ENCODE measurements at regions not wholly inside any gene's neighbourhood (a gene's known extent, or its start where the extent isn't known, plus 50 kb on each side); places are given as distances from the start of the nearest gene placed in this dataset.
"Not testable (repeated sequence)": the region's sequence is repeated elsewhere in the genome, so short reads cannot be mapped to it uniquely, and the experiment has no call there.

GRCh38 chr6:21847711-21848480, 254.3 kb downstream of the SOX4 start:
- no peak for DNase-seq (ENCODE audit: low spot score)

GRCh38 chr6:21850691-21851090, 257.1 kb downstream of the SOX4 start:
- no peak for DNase-seq (ENCODE audit: low spot score)

GRCh38 chr6:21855811-21856455, 262.4 kb downstream of the SOX4 start:
- no peak for DNase-seq (ENCODE audit: low spot score)

- DNase-seq (ENCODE audit: low spot score), result no peak
Observed at GRCh38 chr6:21856456-21856825, 262.9 kb downstream of the SOX4 start.

GRCh38 chr6:21856844-21857243, 263.3 kb downstream of the SOX4 start:
- DNase-seq (ENCODE audit: low spot score), result no peak

GRCh38 chr6:21858076-21858475, 264.5 kb downstream of the SOX4 start:
- DNase-seq (ENCODE audit: low spot score), result no peak

GRCh38 chr6:21859193-21859735, 265.7 kb downstream of the SOX4 start:
- no peak for DNase-seq (ENCODE audit: low spot score)

GRCh38 chr6:21861942-21862341, 268.4 kb downstream of the SOX4 start:
- no peak for DNase-seq (ENCODE audit: low spot score)

GRCh38 chr6:21864206-21864605, 270.7 kb downstream of the SOX4 start:
- DNase-seq (ENCODE audit: low spot score), result no peak

- no peak for DNase-seq (ENCODE audit: low spot score)
Observed at GRCh38 chr6:21868226-21868625, 274.7 kb downstream of the SOX4 start.

- no peak for DNase-seq (ENCODE audit: low spot score)
Observed at GRCh38 chr6:21869085-21869771, 275.7 kb downstream of the SOX4 start.

GRCh38 chr6:21870076-21870730, 276.7 kb downstream of the SOX4 start:
- DNase-seq (ENCODE audit: low spot score), result no peak

GRCh38 chr6:21871831-21872230, 278.3 kb downstream of the SOX4 start:
- no peak for DNase-seq (ENCODE audit: low spot score)

GRCh38 chr6:21872749-21873148, 279.2 kb downstream of the SOX4 start:
- no peak for DNase-seq (ENCODE audit: low spot score)

GRCh38 chr6:21873562-21873961, 280.0 kb downstream of the SOX4 start:
- DNase-seq (ENCODE audit: low spot score), result no peak

- no peak for DNase-seq (ENCODE audit: low spot score)
Observed at GRCh38 chr6:21874372-21874771, 280.8 kb downstream of the SOX4 start.

- not testable (repeated sequence) for DNase-seq (ENCODE audit: low spot score)
Observed at GRCh38 chr6:21877037-21877436, 283.5 kb downstream of the SOX4 start.

- DNase-seq (ENCODE audit: low spot score), result not testable (repeated sequence)
Observed at GRCh38 chr6:21880249-21880648, 286.7 kb downstream of the SOX4 start.

GRCh38 chr6:21881969-21882465, 288.5 kb downstream of the SOX4 start:
- no peak for DNase-seq (ENCODE audit: low spot score)

GRCh38 chr6:21883595-21884328, 290.2 kb downstream of the SOX4 start:
- DNase-seq (ENCODE audit: low spot score), result no peak

GRCh38 chr6:21885111-21885510, 291.6 kb downstream of the SOX4 start:
- no peak for DNase-seq (ENCODE audit: low spot score)

All from iPS-NIHi11 (cell line).